CD4-positive, alpha-beta T cell treated with Interleukin-1 beta for 1 hour (primary cell): ENCODE measurements at regions not wholly inside any gene's neighbourhood (a gene's known extent, or its start where the extent isn't known, plus 50 kb on each side); places are given as distances from the start of the nearest gene placed in this dataset.

ENCODE experiments used
- DNase-seq, 2 donors: peaks; one replicate each; pipeline ENCODE4 v3.0.0-alpha.2; 2020 to 2022

GRCh38 chr12:94748726-94749421 lies 98.5 kb upstream of the TMCC3 start:
- no peak for DNase-seq

- no peak for DNase-seq
Observed at GRCh38 chr12:94745562-94745961, 95.2 kb upstream of the TMCC3 start.

- DNase-seq = no peak
Observed at GRCh38 chr12:94743174-94743573, 92.8 kb upstream of the TMCC3 start.

- no peak for DNase-seq
Observed at GRCh38 chr12:94740601-94741362, 90.4 kb upstream of the TMCC3 start.

GRCh38 chr12:94736820-94737219 lies 86.5 kb upstream of the TMCC3 start:
- no peak for DNase-seq

GRCh38 chr12:94736004-94736403 lies 85.6 kb upstream of the TMCC3 start:
- no peak for DNase-seq

- no peak for DNase-seq
Observed at GRCh38 chr12:94733727-94734126, 83.4 kb upstream of the TMCC3 start.

- no peak for DNase-seq
Observed at GRCh38 chr12:94732367-94732990, 82.1 kb upstream of the TMCC3 start.

GRCh38 chr12:94731733-94732360 lies 81.5 kb upstream of the TMCC3 start:
- DNase-seq = no peak

- no peak for DNase-seq
Observed at GRCh38 chr12:94730847-94731246, 80.5 kb upstream of the TMCC3 start.

- DNase-seq = no peak
Observed at GRCh38 chr12:94726236-94726835, 76.0 kb upstream of the TMCC3 start.

GRCh38 chr12:94725375-94726168 lies 75.2 kb upstream of the TMCC3 start:
- DNase-seq = peak; percentile 6 to 27

- DNase-seq = no peak
Observed at GRCh38 chr12:94722664-94723063, 72.3 kb upstream of the TMCC3 start.

GRCh38 chr12:94721173-94721572 lies 70.8 kb upstream of the TMCC3 start:
- no peak for DNase-seq

GRCh38 chr12:94718114-94718513 lies 67.8 kb upstream of the TMCC3 start:
- DNase-seq = no peak

GRCh38 chr12:94717656-94718055 lies 67.3 kb upstream of the TMCC3 start:
- DNase-seq = no peak

GRCh38 chr12:94717108-94717507 lies 66.8 kb upstream of the TMCC3 start:
- no peak for DNase-seq

- no peak for DNase-seq
Observed at GRCh38 chr12:94716339-94716738, 66.0 kb upstream of the TMCC3 start.

GRCh38 chr12:94714378-94715114 lies 64.2 kb upstream of the TMCC3 start:
- no peak for DNase-seq

GRCh38 chr12:94712815-94713515 lies 62.6 kb upstream of the TMCC3 start:
- DNase-seq = no peak

GRCh38 chr12:94710933-94711332 lies 60.6 kb upstream of the TMCC3 start:
- peak; percentile 21 to 39 for DNase-seq
